Fibroblast of mammary gland (primary cell): ENCODE measurements at regions not wholly inside any gene's neighbourhood (a gene's known extent, or its start where the extent isn't known, plus 50 kb on each side); places are given as distances from the start of the nearest gene placed in this dataset.
"Not testable (repeated sequence)": the region's sequence is repeated elsewhere in the genome, so short reads cannot be mapped to it uniquely, and the experiment has no call there.

Experiments used
- DNase-seq: peaks from one replicate; pipeline ENCODE4 v3.0.0-alpha.2; 2010; ENCODE audit warnings: low read depth
- H3K4me3 ChIP-seq: 2 replicates; pipeline ENCODE4 v1.5.1; 2011; ENCODE audit warnings: low read depth, mild to moderate bottlenecking, low read length, moderate library complexity; ENCODE audit not compliant: control insufficient read depth
- TF ChIP-seq, protein P1 (sequence below): conservative IDR thresholded peaks from 2 replicates; pipeline ENCODE4 v1.5.1; 2011; ENCODE audit warnings: low read depth, low read length, inconsistent platforms; ENCODE audit not compliant: control insufficient read depth, insufficient read depth

- no peak overlapping the region for H3K4me3 ChIP-seq
- TF ChIP-seq, protein P1, sequence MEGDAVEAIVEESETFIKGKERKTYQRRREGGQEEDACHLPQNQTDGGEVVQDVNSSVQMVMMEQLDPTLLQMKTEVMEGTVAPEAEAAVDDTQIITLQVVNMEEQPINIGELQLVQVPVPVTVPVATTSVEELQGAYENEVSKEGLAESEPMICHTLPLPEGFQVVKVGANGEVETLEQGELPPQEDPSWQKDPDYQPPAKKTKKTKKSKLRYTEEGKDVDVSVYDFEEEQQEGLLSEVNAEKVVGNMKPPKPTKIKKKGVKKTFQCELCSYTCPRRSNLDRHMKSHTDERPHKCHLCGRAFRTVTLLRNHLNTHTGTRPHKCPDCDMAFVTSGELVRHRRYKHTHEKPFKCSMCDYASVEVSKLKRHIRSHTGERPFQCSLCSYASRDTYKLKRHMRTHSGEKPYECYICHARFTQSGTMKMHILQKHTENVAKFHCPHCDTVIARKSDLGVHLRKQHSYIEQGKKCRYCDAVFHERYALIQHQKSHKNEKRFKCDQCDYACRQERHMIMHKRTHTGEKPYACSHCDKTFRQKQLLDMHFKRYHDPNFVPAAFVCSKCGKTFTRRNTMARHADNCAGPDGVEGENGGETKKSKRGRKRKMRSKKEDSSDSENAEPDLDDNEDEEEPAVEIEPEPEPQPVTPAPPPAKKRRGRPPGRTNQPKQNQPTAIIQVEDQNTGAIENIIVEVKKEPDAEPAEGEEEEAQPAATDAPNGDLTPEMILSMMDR: no peak
- DNase-seq: no peak
Measured at GRCh38 chr5:34553581-34553980, 102.5 kb upstream of the RAI14 start.

- TF ChIP-seq, protein P1: no peak
- DNase-seq: no peak
- H3K4me3 ChIP-seq: no peak overlapping the region
Measured at GRCh38 chr5:34554641-34555040, 101.5 kb upstream of the RAI14 start.

- DNase-seq: no peak
- TF ChIP-seq, protein P1: no peak
- H3K4me3 ChIP-seq: no peak overlapping the region
Measured at GRCh38 chr5:34555699-34556508, 100.2 kb upstream of the RAI14 start.

- TF ChIP-seq, protein P1: no peak
- DNase-seq: no peak
Measured at GRCh38 chr5:34556509-34556782, 99.7 kb upstream of the RAI14 start.

GRCh38 chr5:34561581-34561980 is 94.5 kb upstream of the RAI14 start:
- DNase-seq: peak; percentile 53
- H3K4me3 ChIP-seq: not testable (repeated sequence)

More at GRCh38 chr5:34556509-34556782, 99.7 kb upstream of the RAI14 start:
- no peak overlapping the region for H3K4me3 ChIP-seq

- no peak overlapping the region for H3K4me3 ChIP-seq
- DNase-seq: no peak
- TF ChIP-seq, protein P1: no peak
Measured at GRCh38 chr5:34562791-34563190, 93.3 kb upstream of the RAI14 start.

DNA sequence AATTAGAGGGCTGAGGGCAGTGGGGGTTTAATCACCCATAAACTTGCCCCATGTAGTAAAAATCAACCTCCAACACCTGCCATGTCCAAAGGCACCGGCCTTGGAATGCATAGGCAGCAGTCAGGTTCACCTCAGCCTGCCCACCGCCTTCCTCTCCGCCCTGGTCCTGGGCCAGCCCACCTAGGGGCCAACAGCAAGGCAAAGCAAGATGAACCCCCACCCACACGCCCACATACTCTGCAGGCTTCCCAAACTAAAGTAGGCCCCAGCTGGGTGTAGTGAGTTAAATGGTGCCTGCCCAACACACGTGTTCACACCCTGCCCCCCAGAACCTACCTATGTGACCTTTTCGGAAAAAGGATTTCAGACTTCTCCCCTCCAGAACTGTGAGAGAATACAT is 92.9 kb upstream of the RAI14 start:
- no peak for DNase-seq
- no peak overlapping the region for H3K4me3 ChIP-seq
- TF ChIP-seq, protein P1: no peak
